NT2/D1 (cell line): ENCODE measurements at regions not wholly inside any gene's neighbourhood (a gene's known extent, or its start where the extent isn't known, plus 50 kb on each side); places are given as distances from the start of the nearest gene placed in this dataset.

Experiments
- YY1 ChIP-seq: IDR thresholded peaks from 2 replicates; pipeline ENCODE4 v1.6.1; 2011; ENCODE audit not compliant: insufficient read length, insufficient read depth
- ZNF274 ChIP-seq: IDR thresholded peaks from 2 replicates; pipeline ENCODE4 v1.6.1; 2011; ENCODE audit warnings: mild to moderate bottlenecking, low read depth, low read length

DNA sequence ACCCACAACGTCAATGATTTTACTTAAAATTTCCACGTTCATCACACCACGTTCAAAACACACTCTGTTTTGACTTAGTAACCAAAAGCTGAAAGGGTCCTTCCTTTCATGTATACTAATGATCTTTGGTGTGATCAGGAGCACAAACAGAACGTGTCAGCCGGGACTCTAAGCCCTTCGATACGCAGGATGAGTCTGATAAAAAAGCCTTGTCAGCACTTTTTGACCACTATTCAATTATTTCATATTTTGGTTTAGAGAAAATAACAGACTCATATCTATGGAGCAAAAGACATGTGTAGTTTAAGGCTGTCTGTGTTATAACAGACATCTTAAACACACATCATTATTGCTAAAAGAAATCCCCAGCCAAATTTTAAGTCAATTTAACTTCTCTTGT, 345.3 kb downstream of the ZNF516 start:
- TF ChIP-seq YY1 (no peak), ZNF274 (no peak)
